T-helper 2 cell treated with Interferon-gamma antibody and Interleukin-4, amounts not matched to agents 5 μg/mL and 100 μg/mL, for 36 hours (primary cell): ENCODE measurements at regions not wholly inside any gene's neighbourhood (a gene's known extent, or its start where the extent isn't known, plus 50 kb on each side); places are given as distances from the start of the nearest gene placed in this dataset.

Experiments
- DNase-seq: peaks from one replicate; pipeline ENCODE4 v3.0.0; 2021; ENCODE audit warnings: low spot score
- H3K27ac Mint-ChIP-seq: one replicate; pipeline ENCODE4 v1.8.0; 2021; ENCODE audit warnings: mild to moderate bottlenecking, mixed read lengths
- H3K27me3 Mint-ChIP-seq: one replicate; pipeline ENCODE4 v1.8.0; 2021; ENCODE audit warnings: low read depth, mixed read lengths
- H3K36me3 Mint-ChIP-seq: one replicate; pipeline ENCODE4 v1.8.0; 2021; ENCODE audit warnings: low read depth, mixed read lengths
- H3K4me1 Mint-ChIP-seq: one replicate; pipeline ENCODE4 v1.8.0; 2021; ENCODE audit warnings: low read depth, mixed read lengths
- H3K4me3 Mint-ChIP-seq: one replicate; pipeline ENCODE4 v1.8.0; 2022; ENCODE audit warnings: mild to moderate bottlenecking, moderate library complexity, mixed read lengths
- H3K9me3 Mint-ChIP-seq: one replicate; pipeline ENCODE4 v1.8.0; 2021; ENCODE audit warnings: mixed read lengths

DNA sequence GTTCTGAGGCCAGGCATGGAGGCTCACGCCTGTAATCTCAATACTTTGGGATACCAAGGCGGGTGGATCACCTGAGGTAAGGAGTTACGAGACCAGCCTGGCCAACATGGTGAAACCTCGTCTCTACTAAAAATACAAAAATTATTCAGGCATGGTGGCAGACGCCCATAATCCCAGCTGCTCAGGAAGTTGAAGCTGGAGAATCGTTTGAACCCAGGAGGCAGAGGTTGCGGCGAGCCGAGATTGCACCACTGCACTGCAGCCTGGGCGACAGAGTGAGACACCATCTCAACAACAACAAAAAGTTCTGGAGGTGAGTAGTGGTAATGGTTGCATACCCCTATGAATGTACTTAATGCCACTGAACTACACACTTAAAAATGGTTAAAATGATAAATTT, 60.3 kb upstream of the SP4 start:
- DNase-seq = no peak
- Mint-ChIP-seq H3K27me3 (no peaks in the 10 kb centered on the region), H3K4me1 (peaks cover 48% of the 10 kb centered on the region), H3K27ac (no peak overlapping the region), H3K36me3 (peaks cover 27% of the 10 kb centered on the region), H3K4me3 (no peak overlapping the region), H3K9me3 (peaks cover 22% of the 10 kb centered on the region)

DNA sequence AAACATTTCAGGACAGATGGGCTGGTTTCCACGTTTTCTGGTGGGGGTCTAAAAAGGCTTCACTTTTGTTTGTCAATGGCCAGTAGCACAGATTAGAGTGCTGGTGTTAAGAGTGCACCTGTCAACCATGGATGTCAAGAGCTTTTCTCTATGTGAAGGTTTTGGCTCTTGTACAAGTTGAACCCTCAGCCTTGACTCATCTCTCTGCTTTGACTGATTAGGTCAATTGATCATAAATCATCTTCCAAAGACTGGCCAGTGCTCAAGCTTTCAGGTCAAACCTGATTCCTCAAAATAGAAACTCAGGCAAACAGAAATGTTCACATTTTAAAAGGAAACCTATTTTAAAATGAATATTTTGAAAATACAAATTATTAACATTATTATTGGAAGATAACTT, 59.6 kb upstream of the SP4 start:
- no peak for DNase-seq
- H3K27me3 Mint-ChIP-seq = no peaks in the 10 kb centered on the region
- no peak overlapping the region for H3K27ac Mint-ChIP-seq
- H3K36me3 Mint-ChIP-seq = peaks cover 33% of the 10 kb centered on the region
- no peak overlapping the region for H3K4me3 Mint-ChIP-seq
- H3K4me1 Mint-ChIP-seq = peaks cover 51% of the 10 kb centered on the region
- H3K9me3 Mint-ChIP-seq = peaks cover 27% of the 10 kb centered on the region

DNA sequence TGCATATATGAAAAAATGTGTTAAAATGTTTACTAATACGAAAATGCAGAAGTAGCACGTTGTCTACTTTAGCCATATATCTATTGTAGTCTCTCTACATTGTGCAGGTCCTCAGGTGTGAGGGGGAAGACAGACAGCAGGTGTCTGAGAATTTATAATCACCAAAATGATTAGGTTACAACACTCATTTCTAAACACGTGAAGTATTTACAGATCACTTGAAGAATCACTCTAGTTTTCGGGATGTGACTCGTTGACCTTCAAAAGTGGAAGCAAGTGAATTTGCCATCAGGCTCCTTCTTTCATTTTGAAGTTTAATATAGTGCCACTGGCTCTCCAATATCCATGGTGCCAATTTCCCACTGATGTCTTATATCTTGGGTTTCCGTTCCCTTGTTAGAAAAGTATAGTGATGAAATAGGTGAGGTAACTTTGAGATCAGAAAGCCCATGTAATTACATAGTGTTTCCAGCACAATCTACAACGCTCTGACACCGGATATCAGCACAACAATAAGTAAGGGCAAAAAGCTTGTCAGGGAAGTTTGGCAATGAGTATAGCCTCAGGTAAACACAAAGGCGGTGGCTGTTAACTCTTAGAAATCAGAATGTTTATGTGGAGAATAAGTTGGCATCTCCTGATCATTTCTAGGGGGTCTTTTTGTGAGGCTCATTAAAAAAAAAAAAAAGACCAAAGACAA, 57.5 kb upstream of the SP4 start:
- Mint-ChIP-seq H3K4me1 (peaks cover 40% of the 10 kb centered on the region), H3K9me3 (peaks cover 15% of the 10 kb centered on the region), H3K36me3 (peaks cover 24% of the 10 kb centered on the region), H3K4me3 (no peak overlapping the region), H3K27me3 (no peaks in the 10 kb centered on the region), H3K27ac (peak overlapping the region; percentile 41)
- no peak for DNase-seq

DNA sequence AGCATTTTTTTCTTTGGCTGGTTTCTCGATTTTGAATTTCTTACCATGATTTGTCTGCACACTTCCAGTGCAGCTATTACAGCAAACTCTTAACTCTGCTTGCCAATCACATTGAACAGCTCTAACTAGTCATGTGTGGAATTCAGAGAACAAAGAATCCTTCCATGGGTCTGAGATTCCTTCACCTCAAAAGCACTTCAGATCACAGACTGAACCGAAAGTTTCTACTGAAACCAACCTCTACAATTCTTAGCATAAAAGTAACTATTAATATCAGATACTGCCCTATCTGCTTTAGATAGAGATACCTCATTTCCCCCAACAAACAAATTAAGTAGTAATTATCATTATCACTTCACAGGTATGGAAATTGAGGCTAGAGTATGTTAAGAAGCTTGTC, 56.5 kb upstream of the SP4 start:
- Mint-ChIP-seq H3K4me3 (no peak overlapping the region), H3K27me3 (no peaks in the 10 kb centered on the region), H3K27ac (no peak overlapping the region), H3K36me3 (peaks cover 21% of the 10 kb centered on the region), H3K9me3 (peaks cover 11% of the 10 kb centered on the region), H3K4me1 (peaks cover 30% of the 10 kb centered on the region)
- DNase-seq = no peak

DNA sequence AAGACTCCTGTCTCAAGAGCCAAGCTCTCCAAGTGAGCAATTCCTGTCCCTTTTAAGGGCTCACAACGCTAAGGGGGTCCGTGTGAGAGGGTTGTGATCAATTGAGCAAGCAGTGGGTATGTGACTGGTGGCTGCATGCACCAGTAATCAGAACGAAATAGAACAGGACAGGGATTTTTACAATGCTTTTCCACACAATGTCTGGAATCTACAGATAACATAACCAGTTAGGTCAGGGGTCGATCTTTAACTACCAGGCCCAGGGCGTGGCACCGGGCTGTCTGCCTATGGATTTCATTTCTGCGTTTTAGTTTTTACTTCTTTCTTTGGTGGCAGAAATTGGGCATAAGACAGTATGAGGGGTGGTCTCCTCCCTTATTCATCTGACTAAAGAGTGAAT, 54.9 kb upstream of the SP4 start:
- no peak overlapping the region for H3K4me3 Mint-ChIP-seq
- H3K9me3 Mint-ChIP-seq = peaks cover 25% of the 10 kb centered on the region
- peaks cover 18% of the 10 kb centered on the region for H3K4me1 Mint-ChIP-seq
- H3K27me3 Mint-ChIP-seq = no peaks in the 10 kb centered on the region
- H3K27ac Mint-ChIP-seq = no peak overlapping the region
- DNase-seq = no peak
- H3K36me3 Mint-ChIP-seq = peaks cover 23% of the 10 kb centered on the region

DNA sequence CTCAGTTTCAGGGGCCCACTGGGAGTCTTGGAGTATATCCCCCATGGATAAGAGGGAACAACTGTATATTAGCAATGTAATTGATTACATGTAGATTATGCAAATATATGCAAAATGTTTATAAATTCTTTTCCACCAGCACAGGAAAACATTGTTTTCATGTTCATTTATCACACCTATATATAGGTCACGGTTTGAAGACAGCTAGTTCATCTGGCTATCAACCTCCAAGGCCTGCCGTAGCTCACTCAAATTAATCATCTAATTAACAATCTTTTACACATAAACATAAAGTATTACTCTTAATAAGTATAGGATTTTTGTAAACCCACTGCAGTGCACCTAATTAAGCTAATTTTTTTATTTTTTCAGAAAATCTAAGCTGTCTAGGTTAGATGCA, 53.7 kb upstream of the SP4 start:
- no peak overlapping the region for H3K4me3 Mint-ChIP-seq
- H3K27me3 Mint-ChIP-seq = no peaks in the 10 kb centered on the region
- H3K9me3 Mint-ChIP-seq = peaks cover 28% of the 10 kb centered on the region
- peaks cover 26% of the 10 kb centered on the region for H3K36me3 Mint-ChIP-seq
- peaks cover 17% of the 10 kb centered on the region for H3K4me1 Mint-ChIP-seq
- no peak for DNase-seq
- no peak overlapping the region for H3K27ac Mint-ChIP-seq

DNA sequence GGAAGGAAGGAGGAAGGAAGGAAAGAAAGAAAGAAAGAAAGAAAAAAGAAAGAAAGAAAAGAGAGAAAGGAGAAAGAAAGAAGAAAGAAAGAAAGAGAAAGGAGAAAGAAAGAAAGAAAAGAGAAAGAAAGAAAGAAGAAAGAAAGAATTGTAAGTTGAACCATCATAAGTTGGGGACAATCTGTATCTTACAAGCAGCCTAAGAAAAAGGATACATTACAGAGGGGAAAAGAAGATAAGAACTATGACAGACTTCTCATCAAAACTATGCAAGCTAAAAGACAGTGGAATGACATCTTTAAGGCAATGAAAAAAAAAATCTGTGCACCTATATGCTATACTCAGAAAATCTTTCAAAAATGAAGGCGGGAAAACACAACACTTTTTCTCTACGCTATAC, 50.3 kb upstream of the SP4 start:
- Mint-ChIP-seq H3K4me3 (no peak overlapping the region), H3K9me3 (peaks cover 37% of the 10 kb centered on the region), H3K27ac (no peak overlapping the region), H3K36me3 (peaks cover 28% of the 10 kb centered on the region), H3K27me3 (no peaks in the 10 kb centered on the region), H3K4me1 (peaks cover 15% of the 10 kb centered on the region)
- DNase-seq = no peak
